Loucy (cell line): ENCODE measurements at regions not wholly inside any gene's neighbourhood (a gene's known extent, or its start where the extent isn't known, plus 50 kb on each side); places are given as distances from the start of the nearest gene placed in this dataset.

Experiments
- H2AFZ ChIP-seq: fragments of 200-600 bp; sonication (generic); 2 replicates; pipeline ENCODE4 v1.6.0; 2016; ENCODE audit warnings: antibody characterized with exemption, mild to moderate bottlenecking, low read length, moderate library complexity
- H3F3A ChIP-seq: fragments of 200-600 bp; 2 replicates; pipeline ENCODE4 v1.6.0; 2016; ENCODE audit warnings: antibody characterized with exemption, low read depth, mild to moderate bottlenecking
- H3K27me3 ChIP-seq: fragments of 200-600 bp; sonication (generic); 2 replicates; pipeline ENCODE4 v1.6.1; 2014; ENCODE audit warnings: low read length, mild to moderate bottlenecking; ENCODE audit not compliant: insufficient read depth, poor library complexity, severe bottlenecking
- H3K36me3 ChIP-seq: fragments of 200-600 bp; sonication (generic); 2 replicates; pipeline ENCODE4 v1.6.1; 2016; ENCODE audit warnings: low read length; ENCODE audit not compliant: insufficient read depth
- H3K4me1 ChIP-seq: fragments of 200-600 bp; sonication (generic); 2 replicates; pipeline ENCODE4 v1.5.1; 2014; ENCODE audit warnings: low read length, mild to moderate bottlenecking; ENCODE audit not compliant: insufficient read depth, poor library complexity, severe bottlenecking
- H3K4me2 ChIP-seq: fragments of 200-600 bp; sonication (generic); 2 replicates; pipeline ENCODE4 v1.6.0; 2014; ENCODE audit warnings: antibody characterized with exemption, low read length, low read depth, mild to moderate bottlenecking; ENCODE audit not compliant: poor library complexity, severe bottlenecking
- H3K4me3 ChIP-seq: fragments of 200-600 bp; sonication (generic); 2 replicates; pipeline ENCODE4 v1.5.1; 2014; ENCODE audit warnings: low read length, mild to moderate bottlenecking, mixed read lengths; ENCODE audit not compliant: poor library complexity, severe bottlenecking
- H3K79me2 ChIP-seq: fragments of 200-600 bp; sonication (generic); 2 replicates; pipeline ENCODE4 v1.6.1; 2014; ENCODE audit warnings: low read length; ENCODE audit not compliant: insufficient read depth
- H3K9ac ChIP-seq: fragments of 200-600 bp; sonication (generic); 2 replicates; pipeline ENCODE4 v1.6.0; 2014; ENCODE audit warnings: mild to moderate bottlenecking, low read depth, low read length, moderate library complexity; ENCODE audit not compliant: poor library complexity, severe bottlenecking
- H3K9me2 ChIP-seq: fragments of 200-600 bp; sonication (generic); replicated peaks from 2 replicates; pipeline ENCODE4 v1.6.1; 2016; ENCODE audit warnings: low read depth, low read length, mixed read lengths
- H3K9me3 ChIP-seq: fragments of 200-600 bp; sonication (generic); 2 replicates; pipeline ENCODE4 v1.6.1; 2014; ENCODE audit warnings: mild to moderate bottlenecking, antibody characterized with exemption, low read length, low read depth; ENCODE audit not compliant: insufficient read depth
- H4K20me1 ChIP-seq: fragments of 200-600 bp; sonication (generic); 2 replicates; pipeline ENCODE4 v1.6.0; 2014; ENCODE audit warnings: antibody characterized with exemption, low read length, mild to moderate bottlenecking; ENCODE audit not compliant: insufficient read depth, poor library complexity, severe bottlenecking
- EZH2phosphoT487 ChIP-seq: fragments of 200-600 bp; IDR thresholded peaks from 2 replicates; pipeline ENCODE4 v1.6.1; 2018; ENCODE audit warnings: antibody characterized with exemption, mild to moderate bottlenecking, moderate library complexity, borderline replicate concordance
- TF ChIP-seq, protein P1 (sequence below): fragments of 200-600 bp; sonication (generic); conservative IDR thresholded peaks from 2 replicates; pipeline ENCODE4 v1.5.1; 2014; ENCODE audit warnings: mild to moderate bottlenecking, antibody characterized with exemption, low read length

DNA sequence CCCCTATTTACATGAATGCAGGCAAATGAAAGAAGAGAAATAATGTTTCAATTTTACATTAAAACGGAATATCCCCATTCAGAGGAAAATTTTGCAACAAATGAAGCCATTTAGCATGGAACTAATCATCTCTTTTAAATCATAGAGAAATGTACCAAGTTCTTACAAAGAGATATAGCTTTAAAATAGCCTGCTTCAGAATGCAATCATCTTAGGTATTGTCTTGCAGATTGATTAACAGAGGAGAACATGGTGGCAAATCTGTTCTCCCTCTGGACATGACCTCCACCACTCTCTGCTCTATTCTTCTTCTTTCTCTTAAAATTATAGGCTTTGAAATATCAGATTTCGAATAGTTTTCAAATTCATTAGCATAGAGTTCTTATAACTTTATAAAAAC, 155.7 kb upstream of the DTNBP1 start:
- Histone ChIP-seq H3K4me3 (no peak overlapping the region), H3K9ac (no peak overlapping the region), H2AFZ (no peak overlapping the region), H3F3A (no peaks in the 10 kb centered on the region), H3K4me2 (no peak overlapping the region), H3K27me3 (no peaks in the 10 kb centered on the region), H3K36me3 (no peaks in the 10 kb centered on the region), H3K4me1 (peaks cover 2% of the 10 kb centered on the region), H3K9me2 (no peaks in the 10 kb centered on the region), H3K9me3 (no peaks in the 10 kb centered on the region), H3K79me2 (no peaks in the 10 kb centered on the region), H4K20me1 (no peaks in the 10 kb centered on the region)
- TF ChIP-seq, protein P1, sequence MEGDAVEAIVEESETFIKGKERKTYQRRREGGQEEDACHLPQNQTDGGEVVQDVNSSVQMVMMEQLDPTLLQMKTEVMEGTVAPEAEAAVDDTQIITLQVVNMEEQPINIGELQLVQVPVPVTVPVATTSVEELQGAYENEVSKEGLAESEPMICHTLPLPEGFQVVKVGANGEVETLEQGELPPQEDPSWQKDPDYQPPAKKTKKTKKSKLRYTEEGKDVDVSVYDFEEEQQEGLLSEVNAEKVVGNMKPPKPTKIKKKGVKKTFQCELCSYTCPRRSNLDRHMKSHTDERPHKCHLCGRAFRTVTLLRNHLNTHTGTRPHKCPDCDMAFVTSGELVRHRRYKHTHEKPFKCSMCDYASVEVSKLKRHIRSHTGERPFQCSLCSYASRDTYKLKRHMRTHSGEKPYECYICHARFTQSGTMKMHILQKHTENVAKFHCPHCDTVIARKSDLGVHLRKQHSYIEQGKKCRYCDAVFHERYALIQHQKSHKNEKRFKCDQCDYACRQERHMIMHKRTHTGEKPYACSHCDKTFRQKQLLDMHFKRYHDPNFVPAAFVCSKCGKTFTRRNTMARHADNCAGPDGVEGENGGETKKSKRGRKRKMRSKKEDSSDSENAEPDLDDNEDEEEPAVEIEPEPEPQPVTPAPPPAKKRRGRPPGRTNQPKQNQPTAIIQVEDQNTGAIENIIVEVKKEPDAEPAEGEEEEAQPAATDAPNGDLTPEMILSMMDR = no peak
- TF ChIP-seq EZH2phosphoT487 = no peak

DNA sequence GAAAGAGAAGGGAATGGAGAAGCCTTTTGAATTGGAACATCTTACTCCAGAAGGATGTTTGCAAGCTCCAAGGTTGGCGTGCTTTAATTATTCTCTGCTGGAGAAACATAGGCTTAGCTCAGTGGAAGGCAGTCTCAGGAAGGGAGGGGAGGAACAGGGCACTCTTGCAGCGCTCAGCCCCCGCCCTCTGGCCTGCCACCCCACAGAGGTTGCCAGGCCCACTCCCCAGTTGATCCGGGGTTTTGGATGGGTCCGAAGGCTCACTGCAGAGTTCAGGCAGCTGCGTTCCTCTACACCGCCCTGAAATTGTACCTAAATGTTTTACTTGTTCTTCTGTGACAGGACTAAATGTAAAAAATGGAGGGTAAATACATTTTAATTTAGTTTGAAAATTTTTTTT, 155.2 kb upstream of the DTNBP1 start:
- Histone ChIP-seq H3K9me3 (no peaks in the 10 kb centered on the region), H3K79me2 (no peaks in the 10 kb centered on the region), H3K4me2 (no peak overlapping the region), H3F3A (no peaks in the 10 kb centered on the region), H3K9ac (no peak overlapping the region), H3K9me2 (no peaks in the 10 kb centered on the region), H4K20me1 (no peaks in the 10 kb centered on the region), H3K4me3 (no peak overlapping the region), H3K27me3 (no peaks in the 10 kb centered on the region), H3K36me3 (no peaks in the 10 kb centered on the region), H3K4me1 (peaks cover 5% of the 10 kb centered on the region), H2AFZ (no peak overlapping the region)
- TF ChIP-seq, protein P1 = no peak
- TF ChIP-seq EZH2phosphoT487 = no peak

DNA sequence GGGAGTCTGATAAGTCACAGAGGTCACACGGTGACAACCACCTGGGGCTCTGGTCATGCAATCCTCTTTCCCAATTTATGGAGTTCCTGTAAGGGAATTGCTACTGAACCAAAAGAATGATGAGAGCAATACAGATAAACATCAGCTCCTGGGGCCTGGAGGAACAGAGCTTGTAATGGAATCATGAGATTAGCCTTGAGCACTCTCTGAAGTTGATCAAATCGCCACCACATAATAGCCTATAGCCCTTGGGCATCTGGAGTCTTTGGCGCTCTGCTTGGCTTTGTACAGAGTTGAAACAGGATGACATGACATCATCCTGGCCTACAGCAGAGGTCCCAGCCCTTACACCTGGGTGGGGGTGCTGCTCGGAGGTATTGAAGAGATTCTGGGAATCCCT, 154.3 kb upstream of the DTNBP1 start:
- no peaks in the 10 kb centered on the region for H4K20me1 ChIP-seq
- no peak overlapping the region for H3K4me3 ChIP-seq
- H3K9me3 ChIP-seq = no peaks in the 10 kb centered on the region
- no peak overlapping the region for H3K9ac ChIP-seq
- H3K27me3 ChIP-seq = no peaks in the 10 kb centered on the region
- H3K79me2 ChIP-seq = no peaks in the 10 kb centered on the region
- H3K4me1 ChIP-seq = peaks cover 5% of the 10 kb centered on the region
- H3F3A ChIP-seq = no peaks in the 10 kb centered on the region
- no peak overlapping the region for H2AFZ ChIP-seq
- H3K4me2 ChIP-seq = no peak overlapping the region
- no peaks in the 10 kb centered on the region for H3K36me3 ChIP-seq
- no peaks in the 10 kb centered on the region for H3K9me2 ChIP-seq
- TF ChIP-seq, protein P1 = no peak
- no peak for TF ChIP-seq EZH2phosphoT487
